KG1 (cell line): ENCODE measurements at regions not wholly inside any gene's neighbourhood (a gene's known extent, or its start where the extent isn't known, plus 50 kb on each side); places are given as distances from the start of the nearest gene placed in this dataset.
A peak's percentile ranks its signal among the peaks of the same experiment; 100 is the strongest.

Experiments
- DNase-seq: peaks from one replicate; lab custom pipeline; 2025; lab: John Stamatoyannopoulos, UW

DNA sequence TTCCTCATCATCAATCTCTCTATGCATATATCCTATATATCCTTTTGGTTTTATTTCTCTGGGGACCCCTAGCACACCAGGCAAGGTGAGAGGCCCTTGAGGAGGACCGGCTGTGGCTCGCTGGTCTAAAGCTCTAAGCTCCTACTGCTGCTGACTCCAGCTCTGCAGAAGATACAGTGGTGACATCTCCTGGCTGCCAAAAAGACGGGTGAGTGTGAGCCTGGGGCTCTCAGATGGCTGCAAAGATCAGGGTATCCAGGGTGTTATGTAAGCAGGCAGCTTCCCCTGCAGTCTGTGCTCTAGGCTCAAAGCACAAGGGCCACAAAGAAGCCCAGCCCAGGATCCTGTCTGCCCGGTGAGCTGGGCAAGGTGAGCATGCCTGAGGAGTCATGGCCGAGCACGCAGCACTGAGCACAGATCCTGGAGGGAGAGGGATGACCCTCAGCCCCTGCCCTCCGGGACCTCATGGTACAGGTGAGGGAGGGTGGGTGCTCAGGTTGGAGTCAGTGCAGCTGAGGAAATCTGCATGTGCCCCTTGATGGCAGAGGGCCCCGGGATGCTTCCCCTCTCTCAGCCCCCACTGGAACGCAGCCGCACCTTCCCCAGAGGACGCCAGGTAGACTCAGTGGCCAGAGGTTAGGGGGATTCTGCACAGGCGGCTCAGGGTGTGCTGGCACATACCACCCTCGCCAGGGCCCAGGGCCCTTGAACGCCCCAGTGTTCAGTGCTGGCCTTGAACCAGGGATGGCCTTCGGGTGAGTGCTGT, 95.4 kb upstream of the INSIG1 start:
- DNase-seq: no peak

DNA sequence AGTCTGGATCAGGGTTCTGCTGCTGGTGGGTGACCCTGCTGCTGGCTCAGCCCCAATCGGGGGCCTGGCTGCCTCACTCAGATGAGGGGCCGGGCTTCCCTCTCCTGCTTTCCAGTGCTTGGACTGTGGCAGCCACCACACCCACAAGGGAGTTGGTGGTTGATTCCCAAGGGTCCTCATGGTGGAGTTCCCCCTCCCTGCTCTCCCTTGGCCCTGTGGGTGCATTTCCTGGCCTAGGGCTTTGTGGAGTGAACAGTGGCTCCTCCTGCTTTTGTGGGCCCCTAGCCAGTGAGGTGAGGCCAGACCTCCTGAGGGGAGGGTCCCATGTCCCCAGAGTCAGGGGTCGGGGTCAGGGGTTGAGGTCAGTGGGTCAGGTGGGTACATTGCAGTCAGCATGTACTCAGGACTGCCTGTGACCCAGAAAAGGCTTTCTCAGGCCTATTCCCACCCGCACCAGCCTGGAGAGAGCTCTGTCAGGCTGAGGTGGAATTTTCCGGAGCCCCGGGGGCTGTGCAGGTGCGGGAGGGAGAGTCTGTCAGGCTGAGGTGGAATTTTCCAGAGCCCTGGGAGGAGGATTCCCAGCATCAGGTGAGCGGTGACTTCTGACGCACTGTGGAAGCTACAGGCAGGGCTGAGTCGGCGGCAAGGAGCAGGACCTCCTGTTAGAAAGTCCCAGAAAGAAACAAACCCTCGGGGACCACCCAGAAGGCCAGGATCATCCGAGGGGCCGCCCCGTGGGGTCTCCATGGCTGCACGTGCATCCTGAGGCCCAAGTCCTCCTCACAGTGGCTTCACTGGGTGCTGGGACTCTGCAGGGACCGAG, 94.4 kb upstream of the INSIG1 start:
- DNase-seq: no peak

- no peak for DNase-seq
These were observed 93.6 kb upstream of the INSIG1 start for GRCh38 chr7:155203882-155204691.

DNA sequence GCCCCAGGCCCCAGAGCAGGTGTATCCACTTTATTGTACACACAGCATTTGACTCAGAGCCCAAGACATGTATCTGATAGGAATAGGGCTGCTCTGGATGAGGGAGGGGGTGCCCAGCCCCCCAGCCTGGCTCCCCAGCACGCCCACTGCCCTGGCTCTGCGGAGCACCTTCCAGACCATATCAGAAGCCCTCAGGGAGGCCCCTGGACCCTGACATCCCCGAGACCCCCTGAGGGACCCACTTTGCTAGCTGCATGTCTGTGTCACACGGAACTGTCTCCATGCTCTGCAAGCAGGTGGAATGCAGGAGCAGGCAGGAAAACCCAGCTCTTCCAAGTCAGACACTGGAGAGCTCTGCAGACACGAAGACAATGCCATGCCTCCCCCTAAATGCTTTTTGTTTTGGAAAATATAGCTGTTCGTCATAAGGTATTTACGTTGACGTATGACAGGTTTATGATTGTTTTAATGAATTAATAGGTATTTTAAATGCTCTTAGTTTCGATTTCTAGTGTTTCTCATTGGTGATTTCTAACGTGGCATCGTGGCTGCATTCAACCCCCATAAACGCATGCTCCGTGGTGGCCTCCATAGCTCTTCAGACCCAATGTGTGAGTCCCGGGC, 92.8 kb upstream of the INSIG1 start:
- DNase-seq: no peak

- DNase-seq: peak; percentile 83
These were observed 92.0 kb upstream of the INSIG1 start for GRCh38 chr7:155205368-155206317.

DNA sequence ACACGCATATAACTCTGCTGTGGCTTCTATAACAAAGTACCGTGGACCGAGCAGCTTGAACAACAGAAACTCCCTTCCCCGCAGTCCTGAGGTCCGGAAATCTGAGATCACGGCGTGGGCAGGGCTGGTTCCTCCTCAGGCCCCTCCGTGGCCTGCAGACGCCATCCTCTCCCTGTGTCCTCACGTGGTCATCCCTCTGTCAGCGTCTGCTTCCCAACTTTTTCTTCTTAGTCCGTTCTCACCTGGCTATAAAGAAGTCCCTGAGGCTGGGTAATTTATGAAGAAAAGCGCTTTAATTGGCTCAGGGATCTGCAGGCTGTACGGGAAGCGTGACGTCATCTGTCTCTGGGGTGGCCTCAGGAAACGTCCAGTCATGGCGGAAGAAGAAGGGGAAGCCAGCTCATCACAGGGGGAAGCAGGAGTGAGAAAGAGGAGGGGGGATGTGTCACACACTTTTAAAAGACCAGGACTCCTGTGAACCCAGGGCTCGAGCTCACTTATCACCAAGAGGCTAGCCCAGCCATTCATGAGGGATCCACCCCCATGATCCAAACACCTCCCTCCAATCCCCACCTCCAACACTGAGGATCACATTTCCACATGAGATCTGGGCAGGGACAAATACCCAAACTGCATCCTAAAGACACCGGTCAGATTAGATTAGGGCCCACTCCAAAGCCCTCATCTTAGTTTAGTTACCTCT, 91.2 kb upstream of the INSIG1 start:
- peak; percentile 71 for DNase-seq

DNA sequence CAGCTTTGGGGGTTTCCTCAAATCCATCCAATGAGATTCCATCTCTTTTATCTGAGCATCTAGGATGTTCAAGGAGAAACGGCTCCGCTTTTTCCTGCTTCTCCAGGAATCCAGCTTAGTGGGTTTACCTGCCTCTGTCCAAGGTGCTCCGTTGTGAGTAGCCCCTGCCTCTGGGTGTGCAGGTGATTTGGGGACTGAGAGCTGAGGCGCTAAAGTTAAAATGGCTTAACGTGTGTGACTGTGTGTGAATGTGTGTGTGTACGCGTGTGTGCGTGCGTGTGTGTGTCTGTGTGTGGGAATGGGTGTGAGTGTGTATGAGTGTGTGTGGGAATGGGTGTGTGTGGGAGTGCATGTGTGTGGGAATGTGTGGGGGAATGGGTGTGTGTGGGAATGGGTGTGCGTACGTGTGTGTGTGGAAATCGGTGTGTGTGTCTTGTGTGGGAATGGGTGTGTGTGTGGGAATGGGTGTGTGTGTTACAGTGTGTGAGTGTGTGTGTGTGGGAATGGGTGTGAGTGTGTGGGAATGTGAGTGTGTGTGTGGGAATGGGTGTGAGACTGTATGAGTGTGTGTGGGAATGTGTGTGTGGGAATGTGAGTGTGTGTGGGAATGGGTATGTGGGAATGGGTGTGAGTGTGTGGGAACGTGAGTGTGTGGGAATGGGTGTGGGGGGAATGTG, 90.2 kb upstream of the INSIG1 start:
- DNase-seq: no peak

DNA sequence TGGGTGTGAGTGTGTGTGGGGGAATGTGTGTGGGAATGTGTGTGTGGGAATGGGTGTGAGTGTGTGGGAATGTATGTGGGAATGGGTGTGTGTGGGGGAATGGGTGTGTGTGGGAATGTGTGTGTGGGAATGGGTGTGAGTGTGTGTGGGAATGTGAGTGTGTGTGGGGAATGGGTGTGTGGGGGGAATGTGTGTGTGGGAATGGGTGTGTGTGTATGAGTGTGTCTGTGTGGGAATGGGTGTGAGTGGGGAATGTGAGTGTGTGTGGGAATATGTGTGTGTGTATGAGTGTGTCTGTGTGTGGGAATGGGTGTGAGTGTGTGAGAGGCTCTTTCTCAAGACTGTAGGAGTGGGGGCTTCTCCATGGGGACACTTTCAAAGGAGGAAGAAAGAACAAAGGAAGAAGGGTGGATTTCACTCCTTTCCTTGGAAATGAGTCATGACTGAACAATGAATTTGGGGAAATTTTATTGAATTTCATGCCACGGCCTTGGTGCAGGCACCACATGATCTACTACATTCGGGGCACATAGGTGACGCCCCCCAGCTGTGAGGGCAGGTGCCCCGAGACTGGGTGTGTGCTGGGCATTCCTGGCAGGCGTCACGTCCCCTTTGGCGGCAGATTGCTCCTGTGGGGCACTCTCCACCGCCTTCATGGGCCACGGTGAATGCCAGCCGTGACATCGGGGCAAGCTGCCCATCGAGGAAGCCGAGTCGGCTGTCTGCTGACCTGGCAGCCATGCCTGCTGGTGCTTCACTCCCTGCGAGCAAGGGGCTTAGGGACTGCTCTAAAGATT, 88.8 kb upstream of the INSIG1 start:
- no peak for DNase-seq

DNA sequence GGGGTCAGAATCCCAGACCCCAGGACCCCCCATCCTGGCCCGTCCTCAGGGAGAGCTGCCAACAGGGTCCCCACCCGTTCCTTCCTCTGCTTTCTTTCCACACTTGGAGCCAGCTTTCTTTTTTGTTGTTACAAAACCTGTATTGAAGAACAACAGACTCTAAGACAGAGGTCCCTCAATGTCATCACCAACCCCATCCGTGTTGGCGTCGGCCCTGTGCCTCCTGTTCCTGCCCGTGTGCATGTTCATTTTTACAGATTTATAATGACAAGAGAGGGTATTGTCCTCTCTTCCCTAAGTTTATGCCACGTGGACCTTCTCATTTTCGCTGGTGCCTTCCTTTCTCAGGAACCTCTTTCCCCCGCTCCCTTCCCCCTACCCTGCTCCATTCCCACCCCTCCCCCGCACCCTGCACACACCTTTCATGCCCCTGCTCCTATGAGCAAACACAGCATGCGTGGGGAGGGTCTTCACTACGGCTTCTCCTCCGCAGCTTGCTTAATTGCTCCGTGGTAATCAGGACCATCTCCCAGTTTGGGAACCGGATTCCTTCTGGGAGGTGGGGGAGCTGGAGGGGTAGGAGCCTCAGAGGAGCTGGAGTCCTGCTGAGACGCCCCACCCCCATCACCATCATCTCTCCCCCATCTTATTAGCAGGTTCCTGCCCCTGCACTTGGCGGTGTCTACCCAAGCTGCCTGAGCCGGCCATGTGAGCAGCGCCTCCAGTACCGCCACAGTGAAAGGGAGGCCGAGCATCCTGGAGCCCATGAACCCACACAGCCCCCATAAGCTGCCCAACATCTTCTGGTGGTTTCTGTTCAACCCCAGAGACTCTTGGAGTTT, 88.0 kb upstream of the INSIG1 start:
- DNase-seq: no peak

- DNase-seq: no peak
These were observed 87.3 kb upstream of the INSIG1 start for GRCh38 chr7:155210356-155210755.

DNA sequence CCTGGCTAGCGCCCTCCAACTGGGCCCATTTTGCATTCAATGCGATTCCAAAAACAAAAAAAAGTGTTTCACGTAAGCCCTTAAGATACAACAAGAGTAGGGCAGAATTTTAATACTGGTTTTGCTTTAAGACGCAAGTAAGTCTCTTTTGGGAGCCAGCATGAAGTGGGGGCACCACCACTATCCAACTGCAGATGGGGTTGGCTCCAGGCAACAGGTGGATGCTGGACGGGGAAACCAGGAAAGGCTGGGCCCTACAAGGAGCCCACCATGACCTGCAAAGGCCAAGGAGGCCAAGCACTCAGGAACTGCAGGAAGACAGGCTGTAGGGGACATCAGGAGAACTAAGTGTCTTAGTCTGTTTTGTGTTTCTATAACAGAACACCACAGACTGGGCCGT, 86.5 kb upstream of the INSIG1 start:
- DNase-seq: no peak

GRCh38 chr7:155211761-155212160, 85.9 kb upstream of the INSIG1 start:
- no peak for DNase-seq

DNA sequence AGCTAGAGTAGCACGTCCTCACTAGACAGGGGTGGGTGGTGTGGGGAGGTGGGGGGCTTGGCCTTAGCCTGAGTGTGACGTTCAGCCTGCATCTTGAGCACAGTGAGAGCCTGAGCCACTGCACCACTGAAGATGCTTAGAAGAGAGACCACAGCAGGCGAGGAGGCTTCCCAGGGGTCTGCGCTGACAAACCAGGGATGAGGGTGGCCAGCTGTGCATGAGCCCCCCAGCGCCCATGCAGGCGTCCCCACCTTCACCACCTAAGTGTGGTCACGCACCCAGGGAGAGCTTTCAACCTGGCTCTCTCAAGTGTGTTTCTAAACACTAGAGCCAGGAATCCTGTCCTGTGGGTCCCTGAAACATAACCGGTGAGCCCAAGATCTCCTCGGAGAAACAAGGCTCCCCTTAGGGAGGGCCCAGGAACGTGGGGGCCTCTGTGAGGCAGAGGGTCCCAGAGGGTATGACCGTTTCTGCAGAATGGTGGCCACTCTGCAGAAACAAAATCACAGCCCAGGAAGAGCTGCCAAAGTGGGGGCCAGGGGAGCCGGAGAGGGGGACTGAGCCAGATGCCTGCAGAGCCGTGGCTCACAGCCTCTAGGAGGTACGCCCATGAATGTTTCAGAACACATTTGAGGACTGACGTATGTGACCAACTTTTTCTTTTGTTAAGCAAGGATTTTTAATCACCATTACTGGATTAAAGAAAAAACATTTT, 85.2 kb upstream of the INSIG1 start:
- DNase-seq: no peak

DNA sequence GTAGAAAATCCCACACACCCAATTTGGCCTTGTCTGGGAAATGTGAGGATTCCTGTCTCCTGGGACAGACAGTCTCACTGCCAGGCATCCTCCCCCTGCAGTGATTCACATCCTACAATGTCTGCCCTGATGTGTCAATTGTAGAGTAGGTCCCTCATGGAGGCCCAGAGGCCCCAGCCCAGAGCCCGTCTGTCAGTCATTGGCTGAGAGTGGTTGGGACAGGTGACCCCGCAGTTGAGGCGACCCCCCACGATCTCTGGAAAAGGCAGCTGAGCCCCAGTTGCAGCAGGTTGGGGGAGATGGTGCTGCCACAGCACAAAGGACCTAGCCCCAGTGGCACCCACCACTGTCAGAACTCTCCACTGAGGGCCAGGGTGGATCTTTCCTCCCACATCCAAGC, 84.3 kb upstream of the INSIG1 start:
- no peak for DNase-seq

DNA sequence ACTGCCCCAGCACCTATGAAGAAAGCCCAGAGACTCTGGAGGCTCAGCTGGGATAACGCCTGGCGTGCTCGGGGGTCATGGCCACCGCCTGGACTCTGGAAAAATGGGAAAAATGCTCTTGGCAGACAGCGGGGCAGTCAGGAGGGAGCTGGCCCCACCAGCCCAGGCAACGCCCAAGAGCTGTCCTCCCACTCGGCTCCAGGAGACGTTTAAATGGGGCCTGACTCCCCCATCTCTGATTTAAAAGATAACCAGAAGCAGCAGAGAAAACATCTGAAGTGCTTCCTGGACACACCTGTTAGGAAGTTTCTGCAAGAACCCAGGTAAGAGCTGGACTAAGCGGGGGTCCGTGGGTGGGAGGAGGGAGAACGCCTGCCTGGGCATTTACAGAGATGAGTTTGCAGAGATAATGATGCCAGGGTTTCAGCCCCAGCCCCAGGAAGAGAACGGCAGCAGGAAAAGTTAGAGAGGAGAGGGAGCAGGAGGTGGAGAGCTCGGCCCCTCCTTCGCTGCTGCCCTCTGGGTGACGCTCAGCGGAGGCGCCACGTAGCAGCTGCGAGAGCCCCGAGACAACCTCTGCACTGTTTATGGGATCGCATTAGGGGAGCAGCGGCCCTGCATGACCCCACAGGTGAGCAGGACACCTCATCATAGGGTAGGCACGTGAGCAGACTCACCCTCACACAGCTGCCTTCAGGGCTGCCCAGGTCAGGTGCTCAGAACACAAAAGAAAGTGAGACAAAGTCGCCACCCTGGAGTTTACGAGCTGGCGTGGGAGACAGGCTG, 83.5 kb upstream of the INSIG1 start:
- no peak for DNase-seq

- no peak for DNase-seq
These were observed 81.9 kb upstream of the INSIG1 start for GRCh38 chr7:155215576-155216325.
